ENCODE measurements at regions not wholly inside any gene's neighbourhood (a gene's known extent, or its start where the extent isn't known, plus 50 kb on each side); places are given as distances from the start of the nearest gene placed in this dataset.

GRCh38 chr1:199058281-199058680 is 419.4 kb downstream of the PTPRC start:
- TF ChIP-seq CTCF (IDR thresholded peaks at IDR 0.05 in 4 of 5, conservative IDR thresholded peaks at IDR 0.05 in 1 of 5) (no peak), POLR2A (IDR thresholded peaks at IDR 0.05) (no peak)

All from gastrocnemius medialis (tissue), 4 donors.